ENCODE measurements at regions not wholly inside any gene's neighbourhood (a gene's known extent, or its start where the extent isn't known, plus 50 kb on each side); places are given as distances from the start of the nearest gene placed in this dataset.

DNA sequence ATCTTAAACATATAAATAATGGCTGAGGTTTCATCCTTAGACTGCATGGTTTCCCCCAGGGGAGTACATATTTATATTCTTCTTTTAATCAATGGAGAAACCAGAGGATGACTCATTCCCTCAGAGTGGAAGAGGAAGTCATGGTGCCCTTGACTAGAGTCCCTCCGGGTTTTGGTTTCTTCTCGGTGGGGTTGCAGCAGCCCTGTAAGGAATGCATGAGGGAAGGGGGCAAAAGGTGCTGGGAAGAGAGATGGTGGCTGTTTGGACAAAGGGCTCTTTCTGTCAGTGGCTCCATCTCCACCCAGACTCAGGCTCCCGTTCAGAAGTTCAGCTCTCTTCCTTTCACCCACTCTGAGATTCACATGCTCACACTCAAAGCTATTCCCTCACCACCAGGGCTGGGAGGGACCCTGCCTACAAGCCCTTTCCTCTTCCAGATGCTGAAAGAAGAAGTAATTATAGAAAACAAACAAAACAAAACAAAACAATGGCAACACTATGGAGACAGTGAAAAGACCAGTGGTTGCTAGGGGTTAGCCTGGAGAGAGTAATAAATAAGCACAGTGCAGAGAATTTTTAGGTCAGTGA lies 129.8 kb upstream of the IL12B start:
- Histone ChIP-seq H3K27ac (ENCODE audit: low read depth, low read length) (no peak overlapping the region), H3K27me3 (ENCODE audit: insufficient read depth, low read length) (no peaks in the 10 kb centered on the region), H3K79me2 (ENCODE audit: insufficient read depth, low read length) (no peaks in the 10 kb centered on the region), H3K4me2 (ENCODE audit: low read length) (peak overlapping the region; percentile 37), H4K20me1 (ENCODE audit: insufficient read depth, low read length) (no peaks in the 10 kb centered on the region), H3K9me3 (ENCODE audit: insufficient read depth, low read depth, low read length) (no peaks in the 10 kb centered on the region), H3K9ac (ENCODE audit: low read length) (no peak overlapping the region), H3K36me3 (ENCODE audit: insufficient read depth, low read length) (no peaks in the 10 kb centered on the region), H2AFZ (ENCODE audit: low read depth, low read length) (no peak overlapping the region), H3K4me1 (ENCODE audit: insufficient read depth, low read length) (peaks cover 18% of the 10 kb centered on the region), H3K4me3 (ENCODE audit: insufficient read depth, low read depth, low read length) (no peak overlapping the region)
- Mint-ChIP-seq H3K9me3 (ENCODE audit: unreplicated experiment) (peaks cover 4% of the 10 kb centered on the region), H3K4me1 (ENCODE audit: low read depth, unreplicated experiment) (peaks cover 23% of the 10 kb centered on the region), H3K27ac (ENCODE audit: unreplicated experiment) (peak overlapping the region; percentile 28), H3K27me3 (ENCODE audit: low read depth, unreplicated experiment) (no peaks in the 10 kb centered on the region), H3K4me3 (ENCODE audit: unreplicated experiment) (no peak overlapping the region), H3K36me3 (ENCODE audit: low read depth, unreplicated experiment) (no peaks in the 10 kb centered on the region)
- DNase-seq (ENCODE audit: low read depth) (no peak), FAIRE-seq (no peak)
- TF ChIP-seq, protein P1, sequence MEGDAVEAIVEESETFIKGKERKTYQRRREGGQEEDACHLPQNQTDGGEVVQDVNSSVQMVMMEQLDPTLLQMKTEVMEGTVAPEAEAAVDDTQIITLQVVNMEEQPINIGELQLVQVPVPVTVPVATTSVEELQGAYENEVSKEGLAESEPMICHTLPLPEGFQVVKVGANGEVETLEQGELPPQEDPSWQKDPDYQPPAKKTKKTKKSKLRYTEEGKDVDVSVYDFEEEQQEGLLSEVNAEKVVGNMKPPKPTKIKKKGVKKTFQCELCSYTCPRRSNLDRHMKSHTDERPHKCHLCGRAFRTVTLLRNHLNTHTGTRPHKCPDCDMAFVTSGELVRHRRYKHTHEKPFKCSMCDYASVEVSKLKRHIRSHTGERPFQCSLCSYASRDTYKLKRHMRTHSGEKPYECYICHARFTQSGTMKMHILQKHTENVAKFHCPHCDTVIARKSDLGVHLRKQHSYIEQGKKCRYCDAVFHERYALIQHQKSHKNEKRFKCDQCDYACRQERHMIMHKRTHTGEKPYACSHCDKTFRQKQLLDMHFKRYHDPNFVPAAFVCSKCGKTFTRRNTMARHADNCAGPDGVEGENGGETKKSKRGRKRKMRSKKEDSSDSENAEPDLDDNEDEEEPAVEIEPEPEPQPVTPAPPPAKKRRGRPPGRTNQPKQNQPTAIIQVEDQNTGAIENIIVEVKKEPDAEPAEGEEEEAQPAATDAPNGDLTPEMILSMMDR (IDR thresholded peaks at IDR 0.05; ENCODE audit: insufficient read depth, low read depth, low read length) = no peak
- TF ChIP-seq EZH2 (IDR thresholded peaks at IDR 0.05; ENCODE audit: insufficient read depth, low read length) = no peak

DNA sequence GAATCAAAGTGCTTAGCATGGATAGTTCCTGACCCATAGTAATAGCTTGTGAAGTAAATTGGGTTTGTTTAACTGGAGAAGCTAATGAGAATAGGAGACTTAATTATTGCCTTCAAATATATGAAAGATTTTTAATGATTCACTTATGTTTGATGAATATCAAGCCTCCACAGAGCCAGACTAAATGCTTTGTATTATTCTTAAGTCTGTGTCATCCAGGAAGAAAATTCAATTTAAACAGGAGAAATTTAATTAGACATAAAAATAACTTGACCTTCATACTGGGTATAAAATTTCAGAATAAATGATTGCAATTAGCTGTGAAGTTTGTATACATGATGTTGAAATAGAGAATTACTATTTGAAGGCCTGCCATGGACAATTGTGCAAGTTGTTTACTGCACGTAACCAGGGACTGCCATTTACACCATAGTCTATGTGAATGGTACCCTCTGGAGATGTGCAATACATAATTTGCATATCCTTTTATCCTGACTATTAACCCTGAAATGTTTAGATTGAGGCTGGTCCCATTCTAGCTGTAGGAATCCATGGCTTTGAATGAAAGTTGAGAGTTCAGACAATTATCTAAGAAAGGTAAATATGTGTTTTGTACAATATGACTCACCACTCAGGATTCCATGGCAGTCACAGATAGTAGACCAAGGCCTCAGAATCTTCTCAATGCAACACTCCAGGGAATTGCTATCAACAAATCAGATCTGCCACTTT lies 133.5 kb upstream of the IL12B start:
- Mint-ChIP-seq H3K27ac (ENCODE audit: unreplicated experiment) (no peak overlapping the region), H3K4me1 (ENCODE audit: low read depth, unreplicated experiment) (peaks cover 17% of the 10 kb centered on the region), H3K27me3 (ENCODE audit: low read depth, unreplicated experiment) (no peaks in the 10 kb centered on the region), H3K9me3 (ENCODE audit: unreplicated experiment) (peaks cover 4% of the 10 kb centered on the region), H3K4me3 (ENCODE audit: unreplicated experiment) (no peak overlapping the region), H3K36me3 (ENCODE audit: low read depth, unreplicated experiment) (no peaks in the 10 kb centered on the region)
- TF ChIP-seq EZH2 (IDR thresholded peaks at IDR 0.05; ENCODE audit: insufficient read depth, low read length) = no peak
- TF ChIP-seq, protein P1 (IDR thresholded peaks at IDR 0.05; ENCODE audit: insufficient read depth, low read depth, low read length) = no peak
- no peak for FAIRE-seq
- H3K4me1 ChIP-seq (ENCODE audit: insufficient read depth, low read length) = peaks cover 14% of the 10 kb centered on the region
- peak; percentile 42 for DNase-seq (ENCODE audit: low read depth)
- H4K20me1 ChIP-seq (ENCODE audit: insufficient read depth, low read length) = no peaks in the 10 kb centered on the region
- H3K27me3 ChIP-seq (ENCODE audit: insufficient read depth, low read length) = peaks cover 2% of the 10 kb centered on the region
- H2AFZ ChIP-seq (ENCODE audit: low read depth, low read length) = no peak overlapping the region
- H3K9me3 ChIP-seq (ENCODE audit: insufficient read depth, low read depth, low read length) = no peaks in the 10 kb centered on the region
- no peaks in the 10 kb centered on the region for H3K79me2 ChIP-seq (ENCODE audit: insufficient read depth, low read length)
- H3K27ac ChIP-seq (ENCODE audit: low read depth, low read length) = no peak overlapping the region
- no peak overlapping the region for H3K4me3 ChIP-seq (ENCODE audit: insufficient read depth, low read depth, low read length)
- H3K36me3 ChIP-seq (ENCODE audit: insufficient read depth, low read length) = no peaks in the 10 kb centered on the region
- no peak overlapping the region for H3K4me2 ChIP-seq (ENCODE audit: low read length)
- no peak overlapping the region for H3K9ac ChIP-seq (ENCODE audit: low read length)

DNA sequence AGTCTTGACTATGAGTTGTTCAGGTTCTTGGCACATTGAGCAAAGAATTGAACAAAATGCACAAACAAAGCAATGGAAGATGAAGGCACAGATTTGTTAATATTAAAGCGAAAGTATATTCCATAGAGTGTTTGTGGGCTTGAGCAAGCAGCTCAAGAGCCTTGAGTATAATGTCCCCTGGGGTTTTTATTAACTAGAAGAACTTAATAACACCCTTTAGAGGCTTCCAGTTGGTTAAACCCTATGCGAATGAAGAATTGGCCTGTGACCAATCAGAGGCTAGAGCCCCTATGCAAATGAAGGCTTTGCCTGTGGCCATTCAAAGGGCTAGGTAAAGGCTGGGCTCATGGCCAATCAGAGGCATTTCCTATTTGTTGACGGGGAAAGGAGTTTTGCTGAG lies 135.3 kb upstream of the IL12B start:
- Mint-ChIP-seq H3K36me3 (ENCODE audit: low read depth, unreplicated experiment) (no peaks in the 10 kb centered on the region), H3K27ac (ENCODE audit: unreplicated experiment) (no peak overlapping the region), H3K4me1 (ENCODE audit: low read depth, unreplicated experiment) (peaks cover 9% of the 10 kb centered on the region), H3K9me3 (ENCODE audit: unreplicated experiment) (no peaks in the 10 kb centered on the region), H3K27me3 (ENCODE audit: low read depth, unreplicated experiment) (no peaks in the 10 kb centered on the region), H3K4me3 (ENCODE audit: unreplicated experiment) (no peak overlapping the region)
- H3K27me3 ChIP-seq (ENCODE audit: insufficient read depth, low read length) = peaks cover 2% of the 10 kb centered on the region
- H3K4me1 ChIP-seq (ENCODE audit: insufficient read depth, low read length) = peaks cover 4% of the 10 kb centered on the region
- TF ChIP-seq, protein P1 (IDR thresholded peaks at IDR 0.05; ENCODE audit: insufficient read depth, low read depth, low read length) = no peak
- no peak for DNase-seq (ENCODE audit: low read depth)
- no peak for FAIRE-seq
- H3K9me3 ChIP-seq (ENCODE audit: insufficient read depth, low read depth, low read length) = no peaks in the 10 kb centered on the region
- no peak overlapping the region for H3K27ac ChIP-seq (ENCODE audit: low read depth, low read length)
- no peak overlapping the region for H3K4me3 ChIP-seq (ENCODE audit: insufficient read depth, low read depth, low read length)
- no peak overlapping the region for H2AFZ ChIP-seq (ENCODE audit: low read depth, low read length)
- H3K9ac ChIP-seq (ENCODE audit: low read length) = no peak overlapping the region
- H3K4me2 ChIP-seq (ENCODE audit: low read length) = no peak overlapping the region
- H4K20me1 ChIP-seq (ENCODE audit: insufficient read depth, low read length) = no peaks in the 10 kb centered on the region
- H3K36me3 ChIP-seq (ENCODE audit: insufficient read depth, low read length) = no peaks in the 10 kb centered on the region
- H3K79me2 ChIP-seq (ENCODE audit: insufficient read depth, low read length) = no peaks in the 10 kb centered on the region
